ENCODE measurements at regions not wholly inside any gene's neighbourhood (a gene's known extent, or its start where the extent isn't known, plus 50 kb on each side); places are given as distances from the start of the nearest gene placed in this dataset.

GRCh38 chr18:14905350-14905749 lies 157.4 kb downstream of the ANKRD30B start:
- H3K36me3 Mint-ChIP-seq (ENCODE audit: unreplicated experiment), result no peaks in the 10 kb centered on the region
- peaks cover 4% of the 10 kb centered on the region for H3K9me3 Mint-ChIP-seq (ENCODE audit: unreplicated experiment)
- H3K4me1 Mint-ChIP-seq (ENCODE audit: low read depth, unreplicated experiment), result no peaks in the 10 kb centered on the region
- no peak overlapping the region for H3K27ac Mint-ChIP-seq (ENCODE audit: unreplicated experiment)
- no peak for TF ChIP-seq CTCF (IDR thresholded peaks at IDR 0.05; ENCODE audit: partially characterized antibody, unreplicated experiment)
- no peak for DNase-seq
- no peak overlapping the region for H3K4me3 Mint-ChIP-seq (ENCODE audit: unreplicated experiment)
- H3K27me3 Mint-ChIP-seq (ENCODE audit: unreplicated experiment), result no peaks in the 10 kb centered on the region

GRCh38 chr18:14905979-14906378 lies 158.0 kb downstream of the ANKRD30B start:
- no peak overlapping the region for H3K27ac Mint-ChIP-seq (ENCODE audit: unreplicated experiment)
- H3K36me3 Mint-ChIP-seq (ENCODE audit: unreplicated experiment), result no peaks in the 10 kb centered on the region
- TF ChIP-seq CTCF (IDR thresholded peaks at IDR 0.05; ENCODE audit: partially characterized antibody, unreplicated experiment), result no peak
- no peak overlapping the region for H3K4me3 Mint-ChIP-seq (ENCODE audit: unreplicated experiment)
- no peaks in the 10 kb centered on the region for H3K4me1 Mint-ChIP-seq (ENCODE audit: low read depth, unreplicated experiment)
- DNase-seq, result no peak
- no peaks in the 10 kb centered on the region for H3K27me3 Mint-ChIP-seq (ENCODE audit: unreplicated experiment)
- peaks cover 4% of the 10 kb centered on the region for H3K9me3 Mint-ChIP-seq (ENCODE audit: unreplicated experiment)

- no peak for DNase-seq
- Mint-ChIP-seq H3K4me1 (ENCODE audit: low read depth, unreplicated experiment) (peaks cover 3% of the 10 kb centered on the region), H3K4me3 (ENCODE audit: unreplicated experiment) (no peak overlapping the region), H3K9me3 (ENCODE audit: unreplicated experiment) (peaks cover 4% of the 10 kb centered on the region), H3K36me3 (ENCODE audit: unreplicated experiment) (no peaks in the 10 kb centered on the region), H3K27me3 (ENCODE audit: unreplicated experiment) (no peaks in the 10 kb centered on the region), H3K27ac (ENCODE audit: unreplicated experiment) (no peak overlapping the region)
- TF ChIP-seq CTCF (IDR thresholded peaks at IDR 0.05; ENCODE audit: partially characterized antibody, unreplicated experiment), result no peak
Observed at GRCh38 chr18:14907420-14907819, 159.4 kb downstream of the ANKRD30B start.

- peaks cover 4% of the 10 kb centered on the region for H3K9me3 Mint-ChIP-seq (ENCODE audit: unreplicated experiment)
- no peaks in the 10 kb centered on the region for H3K36me3 Mint-ChIP-seq (ENCODE audit: unreplicated experiment)
- no peak for TF ChIP-seq CTCF (IDR thresholded peaks at IDR 0.05; ENCODE audit: partially characterized antibody, unreplicated experiment)
Observed at GRCh38 chr18:14908541-14908940, 160.6 kb downstream of the ANKRD30B start.

GRCh38 chr18:14912967-14913366 lies 165.0 kb downstream of the ANKRD30B start:
- Mint-ChIP-seq H3K4me1 (ENCODE audit: low read depth, unreplicated experiment) (peaks cover 9% of the 10 kb centered on the region), H3K36me3 (ENCODE audit: unreplicated experiment) (no peaks in the 10 kb centered on the region), H3K27ac (ENCODE audit: unreplicated experiment) (no peak overlapping the region), H3K9me3 (ENCODE audit: unreplicated experiment) (no peaks in the 10 kb centered on the region), H3K4me3 (ENCODE audit: unreplicated experiment) (no peak overlapping the region), H3K27me3 (ENCODE audit: unreplicated experiment) (no peaks in the 10 kb centered on the region)
- no peak for DNase-seq
- TF ChIP-seq CTCF (IDR thresholded peaks at IDR 0.05; ENCODE audit: partially characterized antibody, unreplicated experiment), result no peak

More at GRCh38 chr18:14908541-14908940, 160.6 kb downstream of the ANKRD30B start:
- no peak for DNase-seq
- Mint-ChIP-seq H3K4me3 (ENCODE audit: unreplicated experiment) (no peak overlapping the region), H3K27me3 (ENCODE audit: unreplicated experiment) (no peaks in the 10 kb centered on the region), H3K27ac (ENCODE audit: unreplicated experiment) (no peak overlapping the region), H3K4me1 (ENCODE audit: low read depth, unreplicated experiment) (peaks cover 8% of the 10 kb centered on the region)

Data from glutamatergic neuron (in vitro differentiated cells).